Stimulated activated naive CD8-positive, alpha-beta T cell treated with anti-CD3 and anti-CD28 coated beads, Interleukin-15, Interleukin-2, amounts not matched to agents 100 U/mL and 50 U/mL, for 24 hours (primary cell): ENCODE measurements at regions not wholly inside any gene's neighbourhood (a gene's known extent, or its start where the extent isn't known, plus 50 kb on each side); places are given as distances from the start of the nearest gene placed in this dataset.

ENCODE experiments used
- ATAC-seq: fragments of 150-1000 bp; cut with Tn5 transposase; one replicate; pipeline ENCODE4 v1.10.0; 2021
- DNase-seq: peaks from one replicate; pipeline ENCODE4 v3.0.0; 2021

- ATAC-seq (no peak), DNase-seq (no peak)
Observed at GRCh38 chr7:67762516-67762915, 765.9 kb downstream of the TYW1 start.

GRCh38 chr7:67764289-67764688, 767.7 kb downstream of the TYW1 start:
- ATAC-seq (no peak), DNase-seq (no peak)

GRCh38 chr7:67765481-67766175, 769.0 kb downstream of the TYW1 start:
- DNase-seq (no peak), ATAC-seq (no peak)

GRCh38 chr7:67766906-67767410, 770.3 kb downstream of the TYW1 start:
- ATAC-seq: no peak
- DNase-seq: no peak

GRCh38 chr7:67771846-67772605, 775.4 kb downstream of the TYW1 start:
- DNase-seq (no peak), ATAC-seq (no peak)

GRCh38 chr7:67773081-67773480, 776.4 kb downstream of the TYW1 start:
- DNase-seq (no peak), ATAC-seq (no peak)

- ATAC-seq (no peak), DNase-seq (no peak)
Observed at GRCh38 chr7:67777119-67777518, 780.5 kb downstream of the TYW1 start.

- no peak for ATAC-seq
- no peak for DNase-seq
Observed at GRCh38 chr7:67781841-67782240, 785.2 kb downstream of the TYW1 start.

- DNase-seq (no peak), ATAC-seq (no peak)
Observed at GRCh38 chr7:67786021-67786420, 789.4 kb downstream of the TYW1 start.

- ATAC-seq (no peak), DNase-seq (no peak)
Observed at GRCh38 chr7:67788669-67789068, 792.0 kb downstream of the TYW1 start.

GRCh38 chr7:67791918-67792317, 795.3 kb downstream of the TYW1 start:
- ATAC-seq: no peak
- no peak for DNase-seq

- no peak for DNase-seq
- no peak for ATAC-seq
Observed at GRCh38 chr7:67794544-67794943, 797.9 kb downstream of the TYW1 start.

GRCh38 chr7:67803789-67804188, 807.2 kb downstream of the TYW1 start:
- no peak for ATAC-seq
- no peak for DNase-seq

GRCh38 chr7:67805921-67806471, 809.4 kb downstream of the TYW1 start:
- no peak for DNase-seq
- ATAC-seq: no peak

- no peak for ATAC-seq
Observed at GRCh38 chr7:67807826-67808225, 811.2 kb downstream of the TYW1 start.

GRCh38 chr7:67809586-67809985, 813.0 kb downstream of the TYW1 start:
- no peak for DNase-seq
- ATAC-seq: no peak

More at GRCh38 chr7:67807826-67808225, 811.2 kb downstream of the TYW1 start:
- no peak for DNase-seq

GRCh38 chr7:67813621-67814292, 817.1 kb downstream of the TYW1 start:
- DNase-seq (no peak), ATAC-seq (no peak)

- DNase-seq (no peak), ATAC-seq (no peak)
Observed at GRCh38 chr7:67817481-67817880, 820.8 kb downstream of the TYW1 start.

- DNase-seq (no peak), ATAC-seq (no peak)
Observed at GRCh38 chr7:67821116-67821515, 824.5 kb downstream of the TYW1 start.

- ATAC-seq (no peak), DNase-seq (no peak)
Observed at GRCh38 chr7:67823345-67823744, 826.7 kb downstream of the TYW1 start.

- ATAC-seq (no peak), DNase-seq (no peak)
Observed at GRCh38 chr7:67825356-67825755, 828.7 kb downstream of the TYW1 start.

GRCh38 chr7:67841896-67842295, 845.3 kb downstream of the TYW1 start:
- DNase-seq: no peak
- ATAC-seq: no peak

- ATAC-seq (no peak), DNase-seq (no peak)
Observed at GRCh38 chr7:67842571-67842970, 845.9 kb downstream of the TYW1 start.
